Activated naive CD8-positive, alpha-beta T cell (primary cell): ENCODE measurements at regions not wholly inside any gene's neighbourhood (a gene's known extent, or its start where the extent isn't known, plus 50 kb on each side); places are given as distances from the start of the nearest gene placed in this dataset.

Experiments used
- H3K27ac Mint-ChIP-seq: one replicate; pipeline ENCODE4 v1.8.0; 2021; ENCODE audit warnings: mixed read lengths
- H3K27me3 Mint-ChIP-seq: one replicate; pipeline ENCODE4 v1.8.0; 2021; ENCODE audit warnings: mixed read lengths
- H3K36me3 Mint-ChIP-seq: one replicate; pipeline ENCODE4 v1.8.0; 2021; ENCODE audit warnings: mixed read lengths
- H3K4me1 Mint-ChIP-seq: one replicate; pipeline ENCODE4 v1.8.0; 2021; ENCODE audit warnings: low read depth, mixed read lengths
- H3K4me3 Mint-ChIP-seq: one replicate; pipeline ENCODE4 v1.8.0; 2021; ENCODE audit warnings: mild to moderate bottlenecking, mixed read lengths
- H3K9me3 Mint-ChIP-seq: one replicate; pipeline ENCODE4 v1.8.0; 2021; ENCODE audit warnings: low read depth, mixed read lengths

- Mint-ChIP-seq H3K4me1 (no peaks in the 10 kb centered on the region), H3K27ac (no peak overlapping the region), H3K9me3 (no peaks in the 10 kb centered on the region), H3K27me3 (peaks cover 7% of the 10 kb centered on the region), H3K36me3 (no peaks in the 10 kb centered on the region), H3K4me3 (no peak overlapping the region)
Measured at GRCh38 chr9:103399535-103399934, 404.4 kb downstream of the CYLC2 start.

- no peaks in the 10 kb centered on the region for H3K9me3 Mint-ChIP-seq
- no peak overlapping the region for H3K4me3 Mint-ChIP-seq
- no peaks in the 10 kb centered on the region for H3K4me1 Mint-ChIP-seq
- H3K27me3 Mint-ChIP-seq: no peaks in the 10 kb centered on the region
- no peak overlapping the region for H3K27ac Mint-ChIP-seq
- no peaks in the 10 kb centered on the region for H3K36me3 Mint-ChIP-seq
Measured at GRCh38 chr9:103407260-103407659, 412.1 kb downstream of the CYLC2 start.

DNA sequence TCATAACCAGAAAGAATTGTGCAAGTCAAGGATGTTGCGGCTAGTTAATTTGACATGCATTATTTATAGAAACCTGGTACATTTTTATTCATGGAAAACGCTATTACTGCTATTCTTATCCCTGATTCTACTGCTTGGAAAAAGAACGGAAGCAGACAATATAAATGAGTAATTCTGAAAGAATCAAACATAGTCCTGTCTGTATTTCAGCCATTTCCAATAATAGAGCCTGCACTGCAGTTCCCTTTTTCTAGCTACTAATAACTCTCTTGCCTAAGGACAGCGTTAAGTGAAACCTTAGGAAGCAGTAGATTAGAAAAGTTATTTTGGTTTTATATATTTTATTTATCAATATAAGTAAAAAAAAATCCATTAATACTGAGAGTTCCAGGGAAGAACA lies 414.9 kb downstream of the CYLC2 start:
- Mint-ChIP-seq H3K4me3 (no peak overlapping the region), H3K4me1 (no peaks in the 10 kb centered on the region), H3K36me3 (no peaks in the 10 kb centered on the region), H3K27me3 (no peaks in the 10 kb centered on the region), H3K27ac (no peak overlapping the region), H3K9me3 (no peaks in the 10 kb centered on the region)

- Mint-ChIP-seq H3K27me3 (peaks cover 1% of the 10 kb centered on the region), H3K36me3 (no peaks in the 10 kb centered on the region)
Measured at GRCh38 chr9:103427696-103428095, 432.6 kb downstream of the CYLC2 start.

DNA sequence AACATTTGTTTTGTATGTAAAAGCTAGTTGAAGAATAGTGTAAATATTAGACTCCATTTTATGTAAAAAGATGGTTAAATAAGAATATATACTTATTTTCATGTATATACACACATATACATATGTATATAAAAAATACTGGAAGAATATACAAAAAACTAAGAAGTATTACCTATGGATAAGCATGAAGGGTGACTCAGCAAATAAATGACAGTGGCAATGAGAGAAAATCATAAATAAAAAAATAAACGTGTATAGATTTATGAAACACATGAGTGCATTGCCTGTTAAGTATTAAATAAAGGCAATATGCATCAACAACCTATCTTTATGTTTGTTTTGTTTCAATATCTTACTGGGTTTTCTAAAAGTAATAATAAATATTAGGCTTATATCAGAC lies 435.3 kb downstream of the CYLC2 start:
- H3K27me3 Mint-ChIP-seq: peaks cover 1% of the 10 kb centered on the region
- H3K4me3 Mint-ChIP-seq: no peak overlapping the region
- peaks cover 4% of the 10 kb centered on the region for H3K9me3 Mint-ChIP-seq
- no peaks in the 10 kb centered on the region for H3K36me3 Mint-ChIP-seq
- H3K27ac Mint-ChIP-seq: no peak overlapping the region
- H3K4me1 Mint-ChIP-seq: no peaks in the 10 kb centered on the region

More at GRCh38 chr9:103427696-103428095, 432.6 kb downstream of the CYLC2 start:
- H3K9me3 Mint-ChIP-seq: no peaks in the 10 kb centered on the region
- H3K27ac Mint-ChIP-seq: no peak overlapping the region
- H3K4me1 Mint-ChIP-seq: no peaks in the 10 kb centered on the region
- H3K4me3 Mint-ChIP-seq: no peak overlapping the region

DNA sequence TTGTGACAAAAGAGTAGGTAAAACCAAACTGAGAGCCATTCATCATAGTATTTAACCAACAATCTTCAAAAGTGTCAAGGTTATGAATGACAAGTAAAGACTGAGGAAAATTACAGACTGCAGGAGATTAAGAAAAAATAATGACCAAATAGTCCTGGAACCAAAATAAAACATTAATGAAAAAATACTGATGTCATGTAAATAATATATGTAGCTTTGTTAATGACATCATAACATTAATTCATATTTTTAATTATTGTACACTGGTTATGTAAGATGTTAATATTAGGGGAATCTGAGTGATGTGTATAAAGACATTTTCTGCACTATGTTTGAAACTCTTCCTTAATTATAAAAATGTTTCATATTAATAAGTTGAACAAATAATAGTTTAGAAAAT lies 436.7 kb downstream of the CYLC2 start:
- Mint-ChIP-seq H3K9me3 (peaks cover 5% of the 10 kb centered on the region), H3K27ac (no peak overlapping the region), H3K27me3 (peaks cover 1% of the 10 kb centered on the region), H3K36me3 (no peaks in the 10 kb centered on the region), H3K4me1 (no peaks in the 10 kb centered on the region), H3K4me3 (no peak overlapping the region)

- no peaks in the 10 kb centered on the region for H3K36me3 Mint-ChIP-seq
- no peaks in the 10 kb centered on the region for H3K27me3 Mint-ChIP-seq
- no peak overlapping the region for H3K27ac Mint-ChIP-seq
- H3K4me3 Mint-ChIP-seq: no peak overlapping the region
- no peaks in the 10 kb centered on the region for H3K4me1 Mint-ChIP-seq
- no peaks in the 10 kb centered on the region for H3K9me3 Mint-ChIP-seq
Measured at GRCh38 chr9:103444176-103444575, 449.0 kb downstream of the CYLC2 start.

DNA sequence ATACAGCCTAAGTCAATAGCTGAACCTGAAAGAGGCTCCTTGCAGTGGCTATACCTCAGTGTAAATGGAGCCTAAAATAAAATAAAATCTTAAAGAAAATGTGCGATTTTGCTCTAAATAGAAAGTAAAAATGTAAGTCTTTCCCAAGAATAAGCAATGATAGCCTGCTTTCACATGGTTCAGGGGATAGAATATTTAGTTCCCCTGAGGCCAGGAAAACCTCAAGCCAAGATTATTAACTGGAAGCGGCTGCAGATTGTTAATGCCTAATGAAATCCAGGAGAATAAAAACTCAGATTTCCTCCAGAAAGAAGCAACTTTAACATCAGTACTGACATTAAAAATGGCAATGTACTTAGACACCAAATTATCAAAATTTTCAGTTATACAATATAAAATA lies 463.7 kb downstream of the CYLC2 start:
- Mint-ChIP-seq H3K27ac (no peak overlapping the region), H3K9me3 (peaks cover 4% of the 10 kb centered on the region), H3K36me3 (no peaks in the 10 kb centered on the region), H3K4me1 (no peaks in the 10 kb centered on the region), H3K27me3 (no peaks in the 10 kb centered on the region), H3K4me3 (no peak overlapping the region)

DNA sequence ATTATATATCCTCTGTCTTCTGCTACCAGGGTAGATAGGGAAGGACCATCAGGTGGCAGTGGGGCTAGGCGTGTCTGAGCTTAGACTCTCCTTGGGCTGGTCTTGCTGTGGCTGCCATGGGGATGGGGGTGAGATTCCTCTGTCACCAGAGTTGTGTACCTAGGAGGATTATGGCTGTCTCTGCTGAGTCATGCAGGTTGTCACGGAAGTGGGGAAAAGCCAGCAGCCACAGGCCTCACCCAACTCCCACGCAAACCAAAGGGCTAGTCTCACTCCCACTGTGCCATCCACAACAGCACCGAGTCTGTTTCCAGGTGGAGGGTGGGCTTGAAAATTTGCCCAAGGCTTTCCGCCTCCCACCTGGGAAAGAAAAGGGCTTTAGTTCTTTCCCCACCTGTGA lies 476.1 kb downstream of the CYLC2 start:
- no peak overlapping the region for H3K4me3 Mint-ChIP-seq
- H3K27ac Mint-ChIP-seq: no peak overlapping the region
- H3K4me1 Mint-ChIP-seq: no peaks in the 10 kb centered on the region
- no peaks in the 10 kb centered on the region for H3K27me3 Mint-ChIP-seq
- no peaks in the 10 kb centered on the region for H3K36me3 Mint-ChIP-seq
- H3K9me3 Mint-ChIP-seq: peaks cover under 1% of the 10 kb centered on the region

DNA sequence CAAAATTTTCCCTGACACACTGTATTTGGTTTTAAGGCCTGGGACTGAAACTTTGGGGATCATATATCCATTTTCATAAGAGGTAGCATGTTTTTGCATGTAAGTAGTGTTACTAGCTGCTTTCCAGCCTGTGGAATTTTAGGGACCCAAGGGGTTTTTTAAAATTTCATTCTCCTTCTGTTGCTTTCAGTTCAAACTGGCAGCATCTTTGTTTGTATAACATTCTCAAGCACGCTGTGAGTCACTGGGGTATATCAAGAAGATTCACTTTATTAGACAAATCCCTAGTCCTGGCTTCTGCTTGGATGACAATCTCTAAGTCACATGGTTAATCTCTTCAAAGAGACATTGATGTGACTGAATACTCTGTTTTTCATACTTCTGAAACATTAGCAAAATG lies 479.0 kb downstream of the CYLC2 start:
- no peaks in the 10 kb centered on the region for H3K36me3 Mint-ChIP-seq
- H3K4me3 Mint-ChIP-seq: no peak overlapping the region
- H3K4me1 Mint-ChIP-seq: no peaks in the 10 kb centered on the region
- H3K27me3 Mint-ChIP-seq: no peaks in the 10 kb centered on the region
- H3K27ac Mint-ChIP-seq: no peak overlapping the region
- H3K9me3 Mint-ChIP-seq: no peaks in the 10 kb centered on the region

DNA sequence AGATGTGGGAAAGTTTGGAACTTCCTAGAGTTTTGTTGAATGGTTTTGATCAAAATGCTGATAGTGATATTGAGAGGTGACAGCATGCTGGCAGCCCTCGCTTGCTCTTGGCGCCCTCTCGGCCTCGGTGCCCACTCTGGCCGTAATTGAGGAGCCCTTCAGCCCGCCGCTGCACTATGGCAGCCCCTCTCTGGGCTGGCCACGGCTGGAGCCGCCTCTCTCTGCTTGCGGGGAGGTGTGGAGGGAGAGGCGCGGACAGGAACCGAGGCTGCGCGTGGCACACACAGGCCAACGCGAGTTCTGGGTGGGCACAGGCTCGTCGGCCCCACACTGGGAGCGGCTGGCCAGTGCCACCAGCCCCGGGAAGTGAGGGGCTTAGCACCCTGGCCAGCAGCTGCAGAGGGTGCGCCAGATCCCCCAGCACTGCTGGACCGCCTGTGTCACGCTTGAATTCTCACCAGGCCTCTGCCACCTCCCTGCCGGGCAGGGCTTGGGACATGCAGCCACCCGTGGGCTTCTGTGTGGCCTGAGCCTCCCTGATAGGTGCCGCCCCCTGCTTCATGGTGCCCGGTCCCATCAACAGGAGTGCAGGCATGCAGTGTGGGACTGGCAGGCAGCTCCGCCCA lies 488.5 kb downstream of the CYLC2 start:
- H3K4me3 Mint-ChIP-seq: no peak overlapping the region
- H3K9me3 Mint-ChIP-seq: peaks cover 3% of the 10 kb centered on the region
- no peaks in the 10 kb centered on the region for H3K27me3 Mint-ChIP-seq
- no peaks in the 10 kb centered on the region for H3K4me1 Mint-ChIP-seq
- H3K36me3 Mint-ChIP-seq: no peaks in the 10 kb centered on the region
- no peak overlapping the region for H3K27ac Mint-ChIP-seq

DNA sequence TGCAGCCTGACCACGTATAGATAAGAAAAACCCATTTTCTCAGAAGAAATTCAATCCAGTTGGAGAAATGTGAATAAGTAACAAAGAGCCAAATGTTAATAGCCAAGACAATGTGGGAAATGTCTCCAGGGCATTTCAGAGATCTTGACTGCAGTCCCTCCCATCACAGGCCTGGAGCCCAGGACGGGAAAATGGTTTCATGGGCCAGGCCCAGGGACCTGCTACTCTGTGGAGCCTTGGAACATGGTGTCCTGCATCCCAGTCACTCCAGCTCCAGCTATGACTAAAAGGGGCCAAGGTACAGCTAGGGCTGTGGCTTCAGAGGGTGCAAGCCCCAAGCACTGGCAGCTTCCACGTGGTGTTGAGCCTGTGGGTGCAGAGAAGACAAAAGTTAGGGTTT lies 490.0 kb downstream of the CYLC2 start:
- no peaks in the 10 kb centered on the region for H3K27me3 Mint-ChIP-seq
- H3K9me3 Mint-ChIP-seq: peaks cover 7% of the 10 kb centered on the region
- H3K27ac Mint-ChIP-seq: no peak overlapping the region
- H3K4me1 Mint-ChIP-seq: no peaks in the 10 kb centered on the region
- no peaks in the 10 kb centered on the region for H3K36me3 Mint-ChIP-seq
- H3K4me3 Mint-ChIP-seq: no peak overlapping the region

DNA sequence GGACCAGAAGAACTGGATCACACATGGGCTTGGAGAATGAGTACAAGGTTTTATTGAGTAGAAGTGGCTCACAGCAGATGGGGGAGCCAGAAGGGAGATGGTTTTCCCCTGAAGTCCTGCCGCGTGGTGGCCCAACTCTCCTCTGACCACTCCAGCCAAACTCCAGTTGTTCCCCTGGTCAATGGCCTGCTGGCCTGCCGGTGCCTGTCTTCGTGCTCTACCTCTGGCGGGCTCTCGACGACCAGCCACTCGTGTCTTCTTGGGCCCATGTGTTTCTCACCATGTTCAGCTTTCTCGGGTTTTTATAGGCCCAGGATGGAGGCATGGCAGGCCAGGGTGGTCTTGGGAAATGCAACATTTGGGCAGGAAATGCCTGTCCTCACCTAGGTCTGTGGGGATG lies 519.6 kb downstream of the CYLC2 start:
- Mint-ChIP-seq H3K9me3 (peaks cover 4% of the 10 kb centered on the region), H3K4me3 (no peak overlapping the region), H3K36me3 (no peaks in the 10 kb centered on the region), H3K4me1 (no peaks in the 10 kb centered on the region), H3K27ac (no peak overlapping the region), H3K27me3 (no peaks in the 10 kb centered on the region)

DNA sequence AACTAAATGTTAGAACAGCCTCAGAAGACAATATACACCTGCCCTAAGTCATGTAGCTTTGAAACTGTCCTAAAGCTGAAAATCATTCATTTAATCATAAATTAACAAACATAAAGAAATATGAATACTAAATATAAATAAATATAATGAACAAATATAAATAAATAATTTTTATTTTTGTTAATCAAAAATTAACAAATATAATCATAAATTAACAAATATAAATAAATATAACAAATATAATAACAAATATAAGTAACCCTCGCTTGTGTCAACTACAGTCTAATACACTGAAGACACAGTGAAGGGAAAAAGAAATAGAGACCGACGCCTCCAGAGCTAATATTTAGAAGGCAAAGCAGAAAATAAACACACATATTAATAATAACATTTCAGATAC lies 527.3 kb downstream of the CYLC2 start:
- Mint-ChIP-seq H3K36me3 (no peaks in the 10 kb centered on the region), H3K27me3 (no peaks in the 10 kb centered on the region), H3K4me1 (no peaks in the 10 kb centered on the region), H3K4me3 (no peak overlapping the region), H3K9me3 (no peaks in the 10 kb centered on the region), H3K27ac (no peak overlapping the region)

DNA sequence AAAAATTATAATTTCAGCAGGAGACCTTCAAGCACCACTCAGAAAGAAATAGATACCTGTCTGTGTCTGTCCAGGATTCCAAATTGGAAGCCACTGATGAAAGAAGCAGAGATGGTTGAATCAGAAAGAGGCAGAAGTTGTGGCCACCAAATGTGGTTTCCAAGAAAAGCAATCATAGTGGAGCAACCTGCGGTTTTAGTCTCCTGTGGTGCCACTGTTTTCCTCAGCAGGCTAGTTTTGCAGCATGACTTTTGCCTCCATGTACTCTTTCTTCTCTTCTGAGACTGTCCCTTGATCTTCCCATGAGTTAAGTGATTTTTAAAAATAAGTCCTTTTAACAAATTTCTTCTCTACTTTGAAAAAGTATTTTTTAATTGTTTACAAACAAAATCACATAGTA lies 535.8 kb downstream of the CYLC2 start:
- H3K9me3 Mint-ChIP-seq: no peaks in the 10 kb centered on the region
- H3K36me3 Mint-ChIP-seq: no peaks in the 10 kb centered on the region
- no peaks in the 10 kb centered on the region for H3K4me1 Mint-ChIP-seq
- no peaks in the 10 kb centered on the region for H3K27me3 Mint-ChIP-seq
- H3K27ac Mint-ChIP-seq: no peak overlapping the region
- no peak overlapping the region for H3K4me3 Mint-ChIP-seq

DNA sequence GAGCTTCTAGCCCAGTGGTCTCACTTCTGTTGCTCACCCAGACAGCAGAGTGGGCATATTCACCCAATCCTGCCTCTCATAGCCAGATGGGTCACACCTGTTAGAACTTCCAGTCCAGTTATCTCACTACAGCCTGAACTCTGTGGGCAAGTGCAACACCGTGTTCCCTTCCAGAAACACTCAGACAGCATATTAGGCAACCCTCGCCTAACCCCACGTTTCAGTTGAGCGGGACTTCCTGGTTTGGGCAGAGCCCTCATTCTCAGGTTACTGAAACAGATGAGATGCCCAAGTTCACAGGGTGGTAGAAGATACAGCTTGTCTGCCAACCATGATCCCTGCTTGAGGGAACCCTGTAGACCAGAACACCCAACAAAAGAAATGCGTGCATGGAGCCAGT lies 538.2 kb downstream of the CYLC2 start:
- peaks cover 6% of the 10 kb centered on the region for H3K9me3 Mint-ChIP-seq
- H3K27me3 Mint-ChIP-seq: no peaks in the 10 kb centered on the region
- H3K27ac Mint-ChIP-seq: no peak overlapping the region
- no peak overlapping the region for H3K4me3 Mint-ChIP-seq
- no peaks in the 10 kb centered on the region for H3K4me1 Mint-ChIP-seq
- no peaks in the 10 kb centered on the region for H3K36me3 Mint-ChIP-seq
